Ascending aorta (tissue), 2 donors: ENCODE measurements at regions not wholly inside any gene's neighbourhood (a gene's known extent, or its start where the extent isn't known, plus 50 kb on each side); places are given as distances from the start of the nearest gene placed in this dataset.

Experiments
- DNase-seq, 2 donors: peaks; one replicate each; pipeline ENCODE4 v3.0.0-alpha.2; 2019; ENCODE audit warnings: low spot score in 2 of 2
- H3K27ac ChIP-seq, 2 donors: fragments of 200-600 bp; sonication (generic); one replicate each; pipeline ENCODE4 v1.5.1; 2016 to 2017; ENCODE audit warnings: mild to moderate bottlenecking in 1 of 2
- H3K27me3 ChIP-seq: fragments of 200-600 bp; sonication (generic); one replicate; pipeline ENCODE4 v1.5.1; 2017
- H3K36me3 ChIP-seq, 2 donors: fragments of 200-600 bp; sonication (generic); one replicate each; pipeline ENCODE4 v1.5.1; 2016
- H3K4me1 ChIP-seq, 2 donors: fragments of 200-600 bp; sonication (generic); one replicate each; pipeline ENCODE4 v1.5.1; 2016 to 2017; ENCODE audit warnings: mild to moderate bottlenecking in 1 of 2
- H3K4me3 ChIP-seq, 2 donors: fragments of 200-600 bp; sonication (generic); one replicate each; pipeline ENCODE4 v1.5.1; 2016 to 2017; ENCODE audit warnings: mild to moderate bottlenecking in 1 of 2
- H3K9me3 ChIP-seq, 2 donors: fragments of 200-600 bp; sonication (generic); one replicate each; pipeline ENCODE4 v1.5.1; 2016
- CTCF ChIP-seq, 3 experiments: fragments of 200-600 bp in 2 of 3; fragments of 450-650 bp in 1 of 3; sonication (generic) in 2 of 3; IDR thresholded peaks; one replicate each; pipeline ENCODE4 v1.5.1; 2016 to 2019; ENCODE audit warnings: antibody characterized with exemption in 3 of 3, mild to moderate bottlenecking in 1 of 3, moderate library complexity in 1 of 3
- intact Hi-C: fragments of 100-400 bp; cut with DNase I; formaldehyde crosslinking; loops from one replicate; pipeline ENCODE4 v1.15.1; 2023

- intact Hi-C loops: no loop called here
- Histone ChIP-seq H3K36me3 (no peaks in the 10 kb centered on the region), H3K4me1 (no peaks in the 10 kb centered on the region), H3K4me3 (no peak overlapping the region), H3K27ac (no peak overlapping the region), H3K9me3 (no peaks in the 10 kb centered on the region), H3K27me3 (no peaks in the 10 kb centered on the region)
- TF ChIP-seq CTCF (IDR thresholded peaks at IDR 0.05): no peak
- no peak for DNase-seq
Measured at GRCh38 chr11:70606951-70607330, 208.6 kb downstream of the CTTN start.

DNA sequence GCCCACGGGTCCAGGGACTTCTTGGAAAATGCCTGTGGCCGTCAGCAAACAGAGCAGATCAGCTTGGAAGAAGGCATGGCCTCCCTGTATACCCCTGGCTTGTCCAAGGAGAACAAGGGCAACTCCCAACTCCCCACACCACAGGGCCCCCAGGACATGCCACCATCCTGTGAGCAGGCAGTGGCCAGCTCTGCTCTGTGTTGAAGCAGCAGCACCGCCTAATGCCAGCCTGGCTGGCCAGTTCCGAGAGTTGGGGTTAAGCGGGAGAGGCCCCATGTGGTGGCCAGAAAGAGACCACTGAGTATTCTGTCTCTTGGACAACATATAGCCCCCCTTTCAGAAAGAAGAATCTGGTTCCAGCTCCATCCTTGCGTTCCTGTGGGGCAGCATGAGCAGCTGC, 209.2 kb downstream of the CTTN start:
- no peak for TF ChIP-seq CTCF (IDR thresholded peaks at IDR 0.05)
- H3K4me3 ChIP-seq: no peak overlapping the region
- H3K9me3 ChIP-seq: no peaks in the 10 kb centered on the region
- H3K4me1 ChIP-seq: no peaks in the 10 kb centered on the region
- intact Hi-C loops: no loop called here
- no peak overlapping the region for H3K27ac ChIP-seq
- no peaks in the 10 kb centered on the region for H3K27me3 ChIP-seq
- no peaks in the 10 kb centered on the region for H3K36me3 ChIP-seq
- DNase-seq: no peak

GRCh38 chr11:70608568-70609470, 210.5 kb downstream of the CTTN start:
- Histone ChIP-seq H3K4me3 (no peak overlapping the region), H3K4me1 (no peaks in the 10 kb centered on the region), H3K36me3 (no peaks in the 10 kb centered on the region), H3K9me3 (no peaks in the 10 kb centered on the region), H3K27ac (no peak overlapping the region), H3K27me3 (no peaks in the 10 kb centered on the region)
- TF ChIP-seq CTCF (IDR thresholded peaks at IDR 0.05): no peak
- DNase-seq: no peak
- intact Hi-C loops: no loop called here

DNA sequence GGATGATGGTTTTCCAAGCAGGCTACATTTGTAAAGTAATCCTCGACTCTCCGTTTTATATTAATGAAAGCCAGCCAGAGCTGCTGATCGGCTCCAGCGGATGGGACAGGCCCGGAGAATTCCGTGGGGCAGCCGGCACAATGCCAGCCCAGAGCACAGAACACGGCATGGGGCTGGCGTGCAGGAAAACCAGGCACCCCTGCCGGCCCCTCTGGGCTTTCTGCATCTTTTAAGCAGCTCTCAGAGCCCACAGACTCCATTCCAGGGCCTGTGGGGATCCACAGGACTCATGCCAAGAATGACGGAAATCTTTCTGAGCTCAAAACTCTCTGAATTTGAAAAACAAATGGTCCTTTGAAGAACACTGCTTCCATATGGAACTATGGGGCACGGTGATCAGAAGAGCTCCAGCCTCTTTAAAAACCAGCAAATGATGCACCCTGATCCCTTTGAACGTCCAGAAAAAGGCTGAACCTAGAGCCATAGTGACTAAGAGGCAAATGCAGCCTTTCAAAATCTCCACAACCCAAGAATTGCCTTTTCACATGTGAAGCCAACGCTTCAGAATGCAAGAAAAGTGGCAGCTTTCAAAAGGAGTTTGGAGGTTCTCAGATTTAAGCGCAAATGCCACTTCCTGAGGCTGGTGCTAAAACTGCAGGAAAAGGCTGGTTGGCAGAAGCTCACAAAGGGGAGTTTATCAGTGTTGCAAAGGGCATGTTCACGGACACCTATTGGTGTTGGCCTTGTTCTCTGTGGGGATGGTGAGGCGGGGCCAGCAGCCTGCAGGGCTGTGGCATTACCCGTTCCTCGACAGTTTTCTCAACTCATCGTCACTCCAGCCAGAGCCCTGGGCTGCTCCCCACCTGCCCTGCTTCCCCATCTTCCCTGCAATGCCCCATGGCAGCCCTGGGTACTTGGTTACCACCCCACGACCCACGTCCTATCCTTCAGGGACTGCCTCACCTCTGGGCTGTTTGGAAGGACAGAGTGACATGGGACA, 212.5 kb downstream of the CTTN start:
- no peak for TF ChIP-seq CTCF (IDR thresholded peaks at IDR 0.05)
- Histone ChIP-seq H3K36me3 (no peaks in the 10 kb centered on the region), H3K9me3 (peaks cover 0 to 4% of the 10 kb centered on the region in 2 donors), H3K4me3 (no peak overlapping the region), H3K27me3 (no peaks in the 10 kb centered on the region), H3K4me1 (no peaks in the 10 kb centered on the region), H3K27ac (no peak overlapping the region)
- intact Hi-C loops: no loop called here
- DNase-seq: no peak

- H3K27me3 ChIP-seq: no peaks in the 10 kb centered on the region
- no peak overlapping the region for H3K4me3 ChIP-seq
- intact Hi-C loops: no loop called here
Measured at GRCh38 chr11:70611821-70612220, 213.5 kb downstream of the CTTN start.

More at GRCh38 chr11:70611821-70612220, 213.5 kb downstream of the CTTN start:
- Histone ChIP-seq H3K27ac (no peak overlapping the region), H3K9me3 (peaks cover 0 to 4% of the 10 kb centered on the region in 2 donors), H3K36me3 (no peaks in the 10 kb centered on the region), H3K4me1 (no peaks in the 10 kb centered on the region)
- no peak for TF ChIP-seq CTCF (IDR thresholded peaks at IDR 0.05)
- DNase-seq: no peak
